ENCODE measurements at regions not wholly inside any gene's neighbourhood (a gene's known extent, or its start where the extent isn't known, plus 50 kb on each side); places are given as distances from the start of the nearest gene placed in this dataset.

GRCh38 chr3:101081999-101082398 lies 88.8 kb upstream of the ABI3BP start:
- TF ChIP-seq NFE2L2 (conservative IDR thresholded peaks at IDR 0.05; ENCODE audit: low read length) (no peak), CTCF (IDR thresholded peaks at IDR 0.05) (no peak), MAZ (IDR thresholded peaks at IDR 0.05; ENCODE audit: borderline replicate concordance, low read depth, low read length) (no peak), CHD4 (IDR thresholded peaks at IDR 0.05; ENCODE audit: borderline replicate concordance) (no peak), POLR2A (IDR thresholded peaks at IDR 0.05; ENCODE audit: low read length) (no peak), EP300 (IDR thresholded peaks at IDR 0.05) (no peak), SREBF2 (IDR thresholded peaks at IDR 0.05) (no peak), USF2 (IDR thresholded peaks at IDR 0.05) (no peak), RFX5 (IDR thresholded peaks at IDR 0.05) (no peak)
- TF ChIP-seq, protein P1, sequence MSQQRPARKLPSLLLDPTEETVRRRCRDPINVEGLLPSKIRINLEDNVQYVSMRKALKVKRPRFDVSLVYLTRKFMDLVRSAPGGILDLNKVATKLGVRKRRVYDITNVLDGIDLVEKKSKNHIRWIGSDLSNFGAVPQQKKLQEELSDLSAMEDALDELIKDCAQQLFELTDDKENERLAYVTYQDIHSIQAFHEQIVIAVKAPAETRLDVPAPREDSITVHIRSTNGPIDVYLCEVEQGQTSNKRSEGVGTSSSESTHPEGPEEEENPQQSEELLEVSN (IDR thresholded peaks at IDR 0.05; ENCODE audit: borderline replicate concordance, low read depth) = no peak
